ENCODE measurements at regions not wholly inside any gene's neighbourhood (a gene's known extent, or its start where the extent isn't known, plus 50 kb on each side); places are given as distances from the start of the nearest gene placed in this dataset.

DNA sequence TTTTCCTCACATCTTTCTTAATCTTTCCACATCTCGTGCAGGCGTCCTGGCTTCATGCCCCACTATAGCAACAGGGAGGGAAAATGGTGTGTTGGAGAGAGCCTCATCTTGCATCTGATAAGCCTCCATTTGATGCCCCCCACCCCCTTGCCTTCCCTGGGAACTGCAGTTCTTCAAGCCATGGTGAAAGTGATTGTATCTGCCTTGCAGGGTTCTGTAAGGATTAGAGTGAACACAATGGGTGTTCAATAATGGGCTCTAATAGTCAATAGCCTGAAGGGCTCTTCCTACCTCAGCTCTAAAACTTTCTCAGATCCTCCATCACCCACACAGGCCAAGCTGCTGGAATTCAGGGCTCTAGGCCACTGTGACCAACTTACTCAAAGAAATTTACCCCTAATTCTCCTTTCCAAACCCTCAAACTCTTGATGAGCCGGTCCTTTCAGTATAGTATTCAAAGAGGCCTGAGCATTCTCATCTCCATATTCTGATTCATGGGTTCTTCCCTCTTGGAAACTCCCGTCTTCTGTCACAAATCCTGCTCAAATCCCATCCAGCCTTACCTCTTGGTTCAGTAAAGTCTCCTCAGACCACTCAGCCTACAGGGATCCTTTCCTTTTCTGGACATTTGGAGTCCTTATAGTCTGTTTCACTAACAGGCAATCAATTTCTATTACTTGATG is 128.3 kb upstream of the TRIM2 start:
- no peak for DNase-seq (ENCODE audit: low read depth in 4 of 4, low spot score in 1 of 4)

DNA sequence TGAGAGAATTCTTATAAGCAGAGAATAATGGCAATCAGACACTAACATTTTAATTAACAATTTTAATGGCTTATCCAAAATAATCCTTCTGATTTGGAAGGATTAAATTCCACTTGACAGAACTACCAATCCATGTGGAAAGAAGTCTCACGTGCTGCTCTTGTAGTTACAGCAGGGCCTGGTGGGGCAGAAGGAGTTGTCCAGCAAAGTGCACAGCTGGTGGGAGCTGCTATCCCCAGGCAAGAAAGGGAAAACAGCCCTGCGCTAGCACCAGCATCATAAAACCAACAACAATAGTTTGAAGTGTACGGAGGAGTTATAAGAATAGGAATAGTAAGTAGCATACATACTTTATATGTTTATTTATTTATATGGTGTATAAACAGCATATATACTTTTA is 127.4 kb upstream of the TRIM2 start:
- no peak for DNase-seq (ENCODE audit: low read depth in 4 of 4, low spot score in 1 of 4)

DNA sequence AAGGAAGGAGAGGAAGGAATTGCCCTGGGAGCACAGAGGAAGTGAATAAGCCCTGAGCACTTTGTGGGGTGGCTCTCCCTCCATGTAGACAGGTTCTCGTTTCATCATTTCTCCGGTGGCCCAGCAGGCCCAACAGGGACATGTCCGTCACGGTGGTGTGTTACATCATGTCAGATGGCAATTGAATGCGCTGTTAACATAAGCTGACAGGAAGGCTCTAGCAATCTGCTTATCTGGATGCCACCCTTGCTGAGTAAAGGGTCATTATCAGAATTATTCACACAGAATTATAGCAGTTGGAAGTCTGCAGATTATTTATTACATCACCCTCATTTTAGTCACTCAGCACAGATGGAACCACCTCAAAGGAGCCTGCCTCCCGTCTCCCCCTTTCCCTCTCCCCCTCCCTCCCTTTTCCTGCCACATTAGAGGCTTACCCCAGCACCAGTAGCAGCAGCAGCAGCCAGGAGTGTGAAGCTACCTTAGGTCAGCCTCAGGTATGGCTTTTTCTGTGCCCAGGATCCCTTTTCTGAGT is 124.3 kb upstream of the TRIM2 start:
- DNase-seq (ENCODE audit: low read depth in 4 of 4, low spot score in 1 of 4) = no peak

DNA sequence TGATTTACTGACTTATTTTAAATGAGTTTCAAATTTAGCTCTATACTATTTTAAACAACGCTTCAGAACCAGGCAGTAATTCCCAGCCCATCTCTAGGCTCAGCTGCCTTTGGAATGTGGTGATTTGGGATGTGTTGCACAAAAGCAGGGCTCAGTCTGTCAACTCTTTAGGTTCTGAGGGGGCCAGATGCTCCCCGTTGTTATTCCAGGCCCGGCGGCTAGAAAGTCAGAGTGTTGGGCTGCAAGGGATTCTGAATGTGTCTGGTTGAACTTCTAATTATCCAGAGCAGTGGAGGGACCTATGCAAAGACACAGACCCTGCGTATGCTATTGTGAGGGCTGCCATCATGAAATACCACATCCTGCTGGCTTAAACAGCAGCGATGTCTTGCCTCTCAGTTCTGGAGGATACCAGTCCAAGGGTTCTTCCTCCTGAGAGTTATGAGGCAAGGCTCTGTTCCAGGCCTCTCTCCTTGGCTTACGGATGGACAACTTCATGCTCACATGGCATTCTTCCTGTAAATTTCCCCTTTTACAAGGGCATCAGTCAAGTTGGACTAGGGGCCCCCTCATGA is 123.2 kb upstream of the TRIM2 start:
- DNase-seq (ENCODE audit: low read depth in 4 of 4, low spot score in 1 of 4) = no peak

DNA sequence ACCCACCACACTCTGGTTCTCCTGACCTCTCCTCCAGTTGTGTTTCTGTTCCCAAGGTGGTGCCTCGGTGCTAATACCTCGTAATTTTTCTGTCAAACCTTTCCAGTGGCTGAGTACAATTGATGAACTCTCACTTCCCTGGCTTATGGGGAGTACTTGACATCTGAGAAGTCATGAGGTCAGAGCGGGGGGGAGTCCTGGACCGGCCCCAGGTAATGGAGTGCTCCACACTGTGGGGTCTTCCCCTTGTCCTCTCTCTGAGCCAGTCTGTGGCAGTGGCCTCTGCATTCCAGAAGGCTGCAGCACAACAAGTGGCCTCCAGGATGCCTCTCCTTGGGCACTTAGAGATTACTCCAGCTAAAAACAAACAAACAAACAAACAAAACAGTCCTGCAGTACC is 122.5 kb upstream of the TRIM2 start:
- no peak for DNase-seq (ENCODE audit: low read depth in 4 of 4, low spot score in 1 of 4)

DNA sequence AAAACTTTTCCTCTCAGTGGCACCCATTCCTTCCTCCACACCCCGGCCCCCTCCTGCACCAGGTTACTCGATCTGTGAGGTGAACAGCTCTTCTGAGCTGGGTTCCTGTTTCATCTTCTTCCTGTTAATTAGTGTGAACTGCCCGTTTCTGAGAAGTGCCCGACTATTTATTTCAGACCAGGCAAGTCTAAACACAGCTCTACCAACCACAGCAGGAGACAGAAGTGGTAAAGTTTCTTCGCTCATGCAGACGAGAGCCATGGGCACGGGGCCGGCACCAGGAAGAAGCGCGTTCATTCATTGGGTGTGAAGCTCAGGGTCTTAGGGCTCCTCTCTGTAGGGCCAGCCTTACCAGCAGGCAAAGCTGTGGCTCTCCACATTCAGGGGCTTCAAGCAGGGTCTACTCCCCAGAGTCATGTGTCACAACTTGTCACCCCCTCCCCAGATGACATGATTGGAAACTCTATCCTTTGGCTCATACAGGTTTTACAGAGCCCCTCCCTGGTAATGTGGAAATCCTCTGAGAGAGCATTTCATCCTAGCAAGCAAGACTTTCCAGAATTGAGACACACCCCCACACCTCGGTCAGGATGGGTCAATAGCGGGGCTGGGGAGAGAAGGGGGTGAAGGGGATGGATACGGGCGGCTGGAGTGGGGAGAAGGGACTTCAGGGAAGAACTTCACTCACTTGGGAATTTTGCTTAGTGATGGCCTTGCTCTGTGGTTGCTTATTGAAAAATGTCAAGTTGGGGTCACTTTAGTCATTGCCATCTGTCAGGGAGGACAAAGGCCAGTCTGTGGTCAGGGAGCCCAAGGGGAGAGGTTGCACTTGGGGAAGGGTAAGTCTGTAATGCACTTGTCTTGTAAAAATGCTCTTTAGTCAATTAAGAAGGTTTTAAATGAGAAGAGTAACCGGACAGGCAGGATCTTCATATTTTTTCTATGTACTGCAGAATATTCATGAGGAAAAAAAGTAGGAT is 121.6 kb upstream of the TRIM2 start:
- no peak for DNase-seq (ENCODE audit: low read depth in 4 of 4, low spot score in 1 of 4)

DNA sequence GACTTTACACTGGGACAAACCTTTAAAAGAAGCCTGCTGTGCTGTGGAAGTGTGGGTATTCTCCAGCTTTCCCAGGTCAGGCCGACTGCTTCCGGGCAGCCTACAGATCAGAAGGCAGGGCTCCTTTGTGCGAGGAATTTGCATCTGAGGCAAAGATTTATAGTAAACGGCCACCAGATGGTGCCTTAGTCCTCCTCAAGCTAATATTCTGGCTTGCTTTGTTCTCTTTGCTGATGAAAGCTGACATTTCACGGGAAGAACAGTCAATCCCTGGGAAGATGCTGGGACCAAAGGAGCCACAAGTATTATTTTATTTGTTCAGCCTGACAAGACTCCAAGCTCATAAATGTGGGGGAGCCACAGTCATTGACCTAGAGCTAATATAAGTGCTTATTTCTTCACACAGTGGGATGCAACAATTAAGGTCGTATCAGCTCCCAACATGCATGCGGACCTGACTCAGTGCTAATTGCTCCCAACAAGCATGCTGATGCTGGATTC is 120.7 kb upstream of the TRIM2 start:
- DNase-seq (ENCODE audit: low read depth in 4 of 4, low spot score in 1 of 4) = peak in 2 of 4 experiments; percentile 10 to 21

DNA sequence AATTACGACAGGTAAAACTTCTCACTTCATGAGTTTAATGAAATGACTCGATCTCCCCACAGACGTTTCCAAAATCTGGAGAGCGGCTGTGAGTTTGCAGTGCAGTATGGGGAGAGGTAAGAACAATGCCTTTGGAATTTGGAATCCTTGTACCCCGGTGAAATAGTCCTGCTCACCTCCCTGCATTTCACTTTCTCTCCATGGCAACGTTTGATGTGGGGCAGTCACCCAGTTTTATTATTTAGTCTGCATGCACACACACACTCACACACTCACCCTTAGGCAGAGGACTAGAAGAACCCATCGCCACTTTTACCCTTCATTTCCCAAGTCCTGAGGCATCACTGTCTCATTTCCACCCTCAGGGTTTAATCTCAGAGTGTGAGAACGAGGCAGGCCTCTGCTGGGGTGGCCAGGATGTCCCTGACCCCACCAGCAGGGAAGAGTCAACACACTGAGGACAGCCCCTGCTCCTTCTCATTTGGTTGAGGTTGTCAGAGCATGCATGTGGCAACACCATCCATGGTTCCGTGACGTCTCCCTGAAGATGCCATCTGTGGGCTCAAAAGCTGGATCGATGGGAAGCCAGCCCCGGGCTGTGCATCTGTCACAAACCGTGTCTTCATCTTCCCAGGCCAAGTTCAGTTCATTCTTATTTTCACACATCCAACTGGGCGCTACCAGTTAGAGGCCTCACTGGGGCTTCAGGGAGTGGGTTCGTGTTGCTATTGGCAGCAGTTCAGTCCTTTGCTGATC is 119.8 kb upstream of the TRIM2 start:
- no peak for DNase-seq (ENCODE audit: low read depth in 4 of 4, low spot score in 1 of 4)

DNA sequence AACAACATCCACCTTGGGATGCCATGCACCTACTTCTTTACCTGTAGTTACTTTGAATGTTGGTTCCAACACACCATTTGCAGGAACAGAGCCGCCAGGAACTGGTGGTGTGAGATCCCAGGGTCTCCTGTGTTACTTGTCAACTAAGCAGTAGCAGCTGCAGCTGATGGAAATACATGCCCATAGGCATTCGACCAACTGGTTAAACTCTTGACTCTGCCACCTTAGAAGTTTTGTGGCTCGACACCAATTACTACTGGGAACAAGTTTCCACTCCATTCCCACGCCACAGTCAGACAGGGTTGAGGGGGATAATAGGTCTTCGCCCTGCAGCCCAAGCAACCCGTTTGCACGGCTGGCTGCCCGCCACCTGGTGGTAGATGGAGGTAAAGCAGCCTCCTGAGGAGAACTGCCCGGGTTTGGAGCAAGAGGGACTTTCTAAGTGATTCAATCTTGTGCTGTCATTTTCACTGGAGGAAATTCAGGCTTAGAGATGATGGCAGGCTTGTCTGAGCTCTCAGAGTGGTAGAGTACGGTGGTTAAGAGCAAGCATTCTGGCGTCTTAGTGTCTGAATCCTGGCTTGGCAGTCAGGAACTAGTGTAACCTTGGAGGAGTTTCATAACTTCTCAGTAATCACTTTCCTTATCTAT is 119.1 kb upstream of the TRIM2 start:
- DNase-seq (ENCODE audit: low read depth in 4 of 4, low spot score in 1 of 4) = peak; percentile 76 to 90 (median 81)

DNA sequence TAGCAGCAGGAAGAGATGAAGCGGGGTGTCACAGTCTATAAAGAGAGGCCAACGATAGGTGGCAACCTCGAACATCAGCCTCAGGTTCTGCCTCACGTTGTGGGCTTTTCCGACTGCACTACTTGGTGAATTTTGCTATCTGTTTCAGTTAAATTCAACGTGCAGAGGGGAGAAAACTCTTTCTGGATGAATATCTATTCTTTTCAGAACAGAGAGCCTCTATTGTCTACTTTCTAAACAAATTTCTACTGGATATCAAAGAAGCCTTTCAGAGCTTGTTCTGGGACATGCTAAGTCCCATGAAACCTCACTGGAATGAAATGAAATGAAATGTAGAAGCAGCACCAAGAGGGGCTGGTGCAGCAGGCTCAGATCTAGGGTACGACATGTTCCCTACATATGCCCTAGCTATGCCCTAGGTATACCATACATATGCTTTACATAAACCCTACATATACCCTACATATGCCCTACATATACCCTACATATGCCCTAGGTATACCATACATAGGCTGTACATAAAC is 116.5 kb upstream of the TRIM2 start:
- DNase-seq (ENCODE audit: low read depth in 4 of 4, low spot score in 1 of 4) = no peak

DNA sequence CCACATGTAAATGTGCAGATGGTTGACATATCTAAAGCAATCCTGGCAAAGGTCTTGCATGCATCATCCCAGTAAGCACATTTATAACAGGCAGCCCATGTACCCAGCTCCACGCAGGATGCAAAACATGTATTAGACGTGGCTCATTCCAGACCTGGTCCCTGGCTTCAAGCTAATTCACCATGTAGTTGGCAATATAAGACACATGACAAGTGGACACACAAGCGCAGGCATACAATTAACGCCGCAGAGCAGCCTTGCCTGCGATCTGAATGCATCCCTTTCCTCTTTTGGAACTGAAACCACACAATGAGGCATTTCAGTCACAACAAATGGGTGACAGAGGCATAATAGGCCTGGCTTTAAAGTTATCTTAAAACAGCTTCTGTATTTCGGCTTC is 114.5 kb upstream of the TRIM2 start:
- no peak for DNase-seq (ENCODE audit: low read depth in 4 of 4, low spot score in 1 of 4)

DNA sequence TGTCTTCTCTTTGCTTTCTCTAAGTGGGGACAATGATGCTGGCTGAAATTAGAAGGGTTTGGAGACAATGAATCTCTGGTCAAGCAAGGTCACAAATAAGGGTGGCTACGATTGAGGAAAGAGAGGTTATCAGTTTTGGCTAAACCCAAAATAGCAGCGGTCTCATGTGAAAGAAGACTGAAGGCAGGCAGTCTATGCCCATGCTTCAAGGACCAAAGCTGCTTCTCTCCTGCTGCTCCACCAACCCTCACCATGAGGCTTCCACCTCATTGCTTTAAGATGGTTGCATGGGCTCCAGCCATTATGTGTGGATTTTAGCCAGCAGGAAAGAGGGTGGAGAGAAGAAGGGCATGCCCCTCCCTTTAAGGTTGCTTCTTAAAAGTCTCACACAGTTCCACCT is 114.1 kb upstream of the TRIM2 start:
- no peak for DNase-seq (ENCODE audit: low read depth in 4 of 4, low spot score in 1 of 4)

DNA sequence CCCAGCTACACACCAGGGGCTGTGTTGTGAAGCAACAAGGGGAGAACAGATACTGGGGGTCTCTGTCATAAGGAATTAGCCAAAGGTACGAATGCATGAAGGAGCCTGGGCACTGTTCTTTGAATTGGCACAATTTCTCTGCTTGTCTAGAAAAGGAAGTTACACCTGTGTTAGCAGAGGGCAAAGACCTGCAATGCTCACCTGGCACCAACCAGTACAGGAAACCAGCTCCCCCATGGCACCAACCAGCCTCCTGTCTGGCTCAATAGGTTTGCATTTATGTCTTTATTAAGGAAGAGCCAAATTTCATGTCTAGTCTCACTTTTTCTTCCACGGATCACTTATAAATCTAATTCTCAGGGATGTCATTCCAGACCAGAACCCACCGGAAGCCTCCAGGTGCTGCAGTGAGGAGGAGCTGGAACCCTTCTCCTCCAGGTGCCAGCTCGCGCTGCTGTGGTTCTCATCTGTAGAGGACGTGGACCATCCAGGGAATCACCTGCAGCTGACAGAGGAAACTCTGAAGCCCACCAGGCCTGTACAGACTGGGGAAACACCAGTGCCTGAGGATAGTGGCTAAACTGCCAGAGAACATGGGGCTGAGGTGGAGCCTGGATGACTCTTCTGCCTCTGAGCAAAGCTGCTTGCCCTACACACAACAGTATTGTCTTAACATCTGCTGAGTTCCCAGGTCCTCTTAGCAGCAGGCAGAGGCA is 113.4 kb upstream of the TRIM2 start:
- no peak for DNase-seq (ENCODE audit: low read depth in 4 of 4, low spot score in 1 of 4)

DNA sequence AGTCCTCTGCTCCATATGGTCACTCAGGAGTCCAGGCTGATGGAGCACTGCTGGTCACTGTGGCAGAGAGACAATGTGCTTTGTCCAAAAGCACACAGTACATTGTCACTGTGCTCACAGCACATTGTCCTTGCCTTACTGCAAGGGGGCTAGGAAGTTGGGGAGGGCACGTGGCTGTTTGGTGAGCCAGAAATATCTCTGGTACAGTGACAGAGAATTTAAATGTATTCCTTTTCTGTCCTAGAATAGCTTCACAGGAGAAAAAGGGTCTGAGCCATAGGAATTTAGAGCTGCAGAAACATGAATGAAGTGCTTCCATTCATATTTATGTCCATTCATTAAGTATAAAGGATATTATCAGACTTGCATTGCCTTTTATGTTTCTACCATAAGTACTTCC is 110.8 kb upstream of the TRIM2 start:
- DNase-seq (ENCODE audit: low read depth in 4 of 4, low spot score in 1 of 4) = no peak

DNA sequence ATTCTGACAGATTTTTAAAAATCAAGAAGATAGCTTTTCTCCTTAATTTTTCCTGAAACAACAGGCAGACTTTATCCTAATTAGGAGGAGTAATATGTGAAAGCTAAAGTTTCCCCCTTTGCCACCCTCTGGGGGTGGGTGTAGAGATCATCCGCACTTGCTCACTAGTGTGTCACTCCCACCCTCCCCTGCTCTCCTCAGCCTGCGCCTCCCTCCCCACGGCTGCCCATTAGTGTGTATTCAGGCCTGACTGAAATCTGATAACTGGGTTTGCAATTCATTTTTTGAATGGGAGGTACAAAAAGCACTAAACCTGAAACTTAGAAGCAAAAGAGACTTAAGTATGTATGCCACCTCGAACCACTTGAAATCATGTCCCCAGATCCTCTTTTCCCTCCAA is 110.4 kb upstream of the TRIM2 start:
- no peak for DNase-seq (ENCODE audit: low read depth in 4 of 4, low spot score in 1 of 4)

DNA sequence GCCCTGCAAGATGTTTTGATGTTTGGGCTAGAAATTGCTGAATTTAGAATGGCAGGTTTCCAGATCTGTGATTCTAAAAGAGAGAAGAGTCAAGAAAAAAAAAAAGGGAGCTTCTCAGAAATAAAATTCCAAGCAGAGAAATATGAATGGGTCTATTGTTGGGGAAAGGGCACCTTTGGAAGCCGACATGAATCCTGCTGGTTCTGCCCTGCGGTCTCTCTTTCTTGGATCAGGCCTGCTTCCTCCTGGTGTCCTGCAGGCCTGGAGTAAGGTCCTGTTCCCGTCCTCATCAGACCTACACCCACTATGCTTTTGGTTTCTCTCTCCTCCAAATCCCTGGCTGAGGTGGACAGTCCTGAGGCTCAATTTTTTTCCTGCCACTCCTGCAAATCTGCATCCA is 109.8 kb upstream of the TRIM2 start:
- no peak for DNase-seq (ENCODE audit: low read depth in 4 of 4, low spot score in 1 of 4)

DNA sequence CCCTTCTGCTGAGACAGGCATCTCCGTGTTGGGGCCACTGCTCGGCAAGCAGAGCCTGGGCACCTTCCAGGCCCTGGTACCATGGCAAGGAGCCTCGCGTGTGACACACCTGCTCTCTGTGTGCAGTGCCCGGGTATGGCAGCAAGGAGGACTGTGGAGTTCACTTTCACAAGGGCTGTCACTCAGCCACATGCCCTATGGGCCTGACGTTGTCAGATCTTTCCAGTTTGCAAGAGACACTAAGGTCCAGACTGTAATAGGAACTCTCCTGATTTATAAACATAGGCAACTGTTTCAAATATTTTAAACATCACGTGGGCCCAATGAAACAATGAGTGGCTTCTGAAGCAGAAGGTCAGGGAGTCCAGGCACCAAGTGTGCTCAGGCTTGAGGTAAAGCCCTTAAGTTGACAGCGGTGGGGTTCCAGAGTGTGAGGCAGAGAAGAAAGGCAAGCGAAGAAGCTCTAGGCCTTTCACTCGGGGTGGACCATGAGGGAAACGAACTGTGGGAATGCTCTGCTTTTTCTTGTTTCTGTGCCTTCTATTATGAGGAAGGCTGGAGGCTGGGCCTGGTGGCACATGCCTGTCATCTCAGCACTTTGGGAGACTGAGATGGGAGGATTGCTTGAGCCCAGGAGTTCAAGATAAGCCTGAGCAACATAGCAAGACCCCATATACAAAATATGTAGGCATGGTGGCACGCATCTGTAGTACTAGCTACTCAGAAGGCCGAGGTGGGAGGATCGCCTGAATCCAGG is 108.6 kb upstream of the TRIM2 start:
- no peak for DNase-seq (ENCODE audit: low read depth in 4 of 4, low spot score in 1 of 4)

DNA sequence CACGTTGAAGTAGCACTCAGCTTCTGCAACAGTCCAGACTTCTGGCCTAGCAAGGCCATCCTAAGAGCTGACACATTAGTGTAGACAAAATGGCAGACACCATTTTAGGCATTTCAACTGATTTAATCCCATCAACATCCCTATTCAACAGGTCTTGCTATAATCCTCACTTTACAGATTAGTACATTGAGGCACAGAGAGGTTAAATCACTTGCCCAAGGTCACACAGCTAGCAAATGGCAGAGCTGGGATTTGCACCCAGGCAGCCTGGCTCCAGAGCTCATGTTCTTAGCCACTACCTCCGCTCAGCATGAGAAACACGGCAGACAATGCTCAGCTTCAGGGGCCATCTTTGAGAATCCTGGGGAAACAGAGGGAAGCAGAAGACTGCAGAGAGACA is 107.9 kb upstream of the TRIM2 start:
- no peak for DNase-seq (ENCODE audit: low read depth in 4 of 4, low spot score in 1 of 4)

DNA sequence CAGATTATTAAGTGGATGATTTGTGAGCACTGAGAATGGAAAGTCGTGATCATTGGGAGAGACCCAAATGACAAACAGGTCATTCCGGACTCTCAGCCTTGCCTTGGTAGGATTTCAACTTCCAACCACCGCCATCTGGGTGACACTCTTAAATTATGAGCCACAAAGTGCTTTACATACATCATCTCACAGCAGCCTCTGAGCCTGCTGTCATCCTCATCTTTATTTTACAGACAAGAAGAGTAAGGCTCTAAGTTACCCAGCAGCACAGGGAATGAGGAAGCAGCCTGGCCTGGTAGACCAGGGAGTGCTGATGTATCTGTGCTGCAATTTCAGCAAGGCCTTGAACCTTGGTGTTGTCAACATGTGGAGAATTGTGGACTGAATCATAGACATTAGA is 105.8 kb upstream of the TRIM2 start:
- DNase-seq (ENCODE audit: low read depth in 4 of 4, low spot score in 1 of 4) = no peak
